GM21360 (cell line): ENCODE measurements at regions not wholly inside any gene's neighbourhood (a gene's known extent, or its start where the extent isn't known, plus 50 kb on each side); places are given as distances from the start of the nearest gene placed in this dataset.
"Not testable (repeated sequence)": the region's sequence is repeated elsewhere in the genome, so short reads cannot be mapped to it uniquely, and the experiment has no call there.

Source experiments
- ATAC-seq: cut with Tn5 transposase; IDR thresholded peaks from one replicate; pipeline ENCODE4 v1.9.1; 2021; ENCODE audit warnings: mild to moderate bottlenecking, moderate library complexity; ENCODE audit not compliant: unreplicated experiment

DNA sequence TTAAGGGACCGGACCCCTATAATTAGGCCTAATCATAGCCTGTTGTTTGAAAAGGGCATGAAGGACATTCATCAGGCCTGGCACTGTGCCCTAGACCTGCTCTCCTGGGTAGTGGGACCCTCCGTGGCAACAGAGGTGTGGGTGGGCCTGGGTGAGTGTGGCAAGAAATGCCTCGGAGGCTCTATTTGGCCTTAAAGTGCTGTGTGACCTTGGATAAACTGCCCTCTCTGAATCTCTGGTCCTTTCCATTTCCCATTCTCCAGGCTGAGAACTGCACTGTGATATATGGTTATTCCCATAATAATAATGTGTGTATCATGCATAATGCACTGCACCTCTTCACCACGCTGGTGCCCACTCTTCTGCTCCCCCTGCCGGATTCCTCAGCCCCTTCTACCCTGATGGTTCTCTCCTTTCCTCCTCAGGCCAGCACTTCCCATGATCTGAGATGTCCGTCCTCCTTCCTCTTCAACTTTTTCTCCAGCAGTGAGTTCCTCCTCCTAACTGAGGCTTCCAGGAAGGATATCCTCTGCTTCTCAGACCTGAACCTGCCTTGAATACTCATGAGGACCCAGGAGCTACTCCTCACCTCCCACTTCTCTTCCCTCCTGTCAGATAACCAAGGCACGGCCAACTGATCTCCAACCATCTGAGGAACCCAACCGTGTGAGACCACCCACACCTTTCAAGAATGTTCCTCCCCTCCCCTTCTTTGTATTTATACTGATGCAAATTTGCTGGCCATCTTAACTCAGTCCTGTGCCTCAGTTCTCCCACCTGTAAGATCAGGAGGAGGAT is 111.0 kb upstream of the PZP start:
- no peak for ATAC-seq

DNA sequence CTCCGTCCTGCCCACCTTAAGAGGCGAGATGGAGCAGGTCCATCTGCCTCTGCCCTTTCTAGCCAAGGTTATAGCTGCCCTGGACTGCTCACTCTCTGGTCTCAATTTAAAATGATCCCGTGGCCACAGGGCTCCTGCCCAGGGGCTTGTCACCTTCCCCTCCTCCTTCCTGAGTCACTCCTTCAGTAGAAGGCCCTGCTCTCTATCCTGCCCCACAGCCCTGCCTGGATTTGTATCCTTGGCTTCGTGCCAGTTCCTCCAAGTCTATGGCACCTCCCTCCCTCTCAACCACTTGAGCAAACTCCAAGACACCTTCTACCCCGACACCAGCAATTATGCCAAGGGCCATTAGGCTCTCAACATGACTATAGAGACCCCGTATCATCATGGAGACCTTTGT is 105.3 kb upstream of the PZP start:
- ATAC-seq: not testable (repeated sequence)

DNA sequence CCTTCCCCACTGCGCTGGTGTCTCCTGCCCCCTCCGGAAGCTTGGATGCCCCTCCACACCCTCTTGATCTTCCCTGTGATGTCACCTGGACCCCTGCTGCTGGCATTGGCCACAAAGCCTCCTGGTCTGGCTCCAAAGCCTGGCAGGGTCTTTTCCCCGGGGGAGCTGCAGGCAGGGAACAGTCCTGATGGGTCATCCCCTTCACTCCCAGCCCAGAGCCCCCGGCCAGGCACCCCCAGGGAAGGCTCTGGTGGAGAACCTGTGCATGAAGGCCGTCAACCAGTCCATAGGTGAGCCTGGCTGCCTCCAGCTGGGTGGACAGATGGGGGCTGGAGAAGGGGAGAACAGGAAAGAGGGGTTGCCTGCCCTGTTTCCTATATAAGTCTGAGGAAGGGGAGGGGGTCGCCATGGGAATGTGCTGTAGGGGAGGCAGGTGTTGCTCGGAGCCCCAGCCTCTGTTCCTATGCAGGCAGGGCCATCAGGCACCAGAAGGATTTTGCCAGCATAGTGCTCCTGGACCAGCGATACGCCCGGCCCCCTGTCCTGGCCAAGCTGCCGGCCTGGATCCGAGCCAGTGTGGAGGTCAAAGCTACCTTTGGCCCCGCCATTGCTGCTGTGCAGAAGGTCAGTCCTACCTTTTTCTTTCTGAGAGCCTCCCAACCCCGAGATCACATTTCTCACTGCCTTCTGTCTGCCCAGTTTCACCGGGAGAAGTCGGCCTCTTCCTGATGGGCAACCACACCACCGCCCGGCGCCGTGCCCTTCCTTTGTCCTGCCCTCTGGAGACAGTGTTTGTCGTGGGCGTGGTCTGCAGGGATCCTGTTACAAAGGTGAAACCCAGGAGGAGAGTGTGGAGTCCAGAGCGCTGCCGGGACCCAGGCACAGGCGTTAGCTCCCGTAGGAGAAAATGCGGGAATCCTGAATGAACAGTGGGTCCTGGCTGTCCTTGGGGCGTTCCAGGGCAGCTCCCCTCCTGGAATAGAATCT is 104.5 kb upstream of the PZP start:
- not testable (repeated sequence) for ATAC-seq

DNA sequence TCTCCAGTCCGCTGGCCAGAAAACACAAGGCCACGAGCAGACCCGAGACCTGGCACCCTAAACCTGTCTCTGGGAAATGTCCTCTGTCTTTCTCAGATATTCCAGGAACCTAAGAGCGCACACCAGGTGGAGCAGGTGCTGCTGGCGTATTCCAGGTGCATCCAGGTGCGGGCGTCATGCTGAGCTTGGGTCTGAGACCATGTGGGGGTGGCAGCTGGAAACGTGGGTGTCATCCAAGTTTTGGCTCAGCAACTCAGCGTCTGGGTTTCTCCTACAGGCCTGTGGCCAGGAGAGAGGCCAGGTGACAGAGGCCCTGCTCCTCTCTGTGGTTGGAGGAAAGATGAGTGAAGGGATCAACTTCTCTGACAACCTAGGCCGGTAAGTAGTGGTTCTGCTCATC is 103.3 kb upstream of the PZP start:
- ATAC-seq: not testable (repeated sequence)

DNA sequence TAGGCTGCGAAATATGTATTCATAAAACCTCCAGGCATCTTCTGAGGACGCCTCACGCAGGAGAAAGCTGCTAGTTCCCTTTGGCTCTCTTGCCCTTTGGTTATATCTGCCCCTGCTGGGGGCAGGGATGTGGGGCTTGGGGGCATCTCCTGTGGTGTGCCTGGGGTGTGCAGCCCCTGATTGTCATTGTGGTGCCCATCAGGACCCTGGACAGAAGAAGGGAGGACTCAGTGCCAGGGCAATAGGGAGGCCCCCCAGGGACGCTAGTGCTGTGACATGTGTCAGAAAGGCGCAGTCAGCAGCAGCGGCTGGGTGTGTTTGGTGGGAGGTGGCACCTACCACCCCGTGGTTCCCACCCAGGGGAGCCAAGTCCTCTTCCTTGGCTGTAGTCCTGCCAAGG is 102.5 kb upstream of the PZP start:
- not testable (repeated sequence) for ATAC-seq

DNA sequence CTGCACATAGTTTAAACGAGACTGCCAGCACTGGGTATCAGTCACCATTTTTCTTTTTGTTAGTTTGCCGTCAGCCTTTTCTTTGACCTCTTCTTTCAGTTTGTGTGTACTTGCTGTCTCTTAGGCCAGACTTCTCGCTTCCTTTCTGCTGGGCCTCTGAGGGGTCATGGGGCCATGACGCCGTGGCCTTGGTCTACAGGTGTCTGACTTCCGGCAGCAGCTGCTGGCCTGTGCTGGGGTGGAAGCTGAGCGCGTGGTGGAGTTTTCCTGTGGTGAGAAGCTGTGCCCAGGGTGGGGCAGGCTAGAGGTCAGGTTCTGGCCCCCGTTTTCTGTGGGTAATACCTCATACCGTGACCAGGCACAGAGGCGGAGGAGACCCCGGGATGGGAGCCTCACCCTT is 101.6 kb upstream of the PZP start:
- ATAC-seq: not testable (repeated sequence)

DNA sequence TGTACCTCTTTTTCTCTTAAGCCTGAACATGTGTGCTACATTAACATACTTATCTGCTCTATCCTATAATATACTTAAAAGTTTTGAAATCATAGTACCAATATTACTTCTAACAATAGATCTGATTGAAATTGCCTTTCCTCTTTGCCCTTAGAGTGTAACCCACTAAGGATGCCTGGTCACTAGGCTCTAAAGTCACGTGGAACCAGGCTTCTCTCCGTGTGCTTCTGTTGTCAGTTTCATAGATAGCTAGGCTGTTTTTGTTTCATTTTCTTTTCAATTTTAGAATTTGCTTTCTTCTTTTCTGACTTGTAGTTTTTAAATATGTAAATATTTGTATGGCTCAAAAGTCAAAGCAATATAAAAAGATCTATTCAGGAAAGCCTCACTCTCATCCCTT is 100.5 kb upstream of the PZP start:
- ATAC-seq: not testable (repeated sequence)

DNA sequence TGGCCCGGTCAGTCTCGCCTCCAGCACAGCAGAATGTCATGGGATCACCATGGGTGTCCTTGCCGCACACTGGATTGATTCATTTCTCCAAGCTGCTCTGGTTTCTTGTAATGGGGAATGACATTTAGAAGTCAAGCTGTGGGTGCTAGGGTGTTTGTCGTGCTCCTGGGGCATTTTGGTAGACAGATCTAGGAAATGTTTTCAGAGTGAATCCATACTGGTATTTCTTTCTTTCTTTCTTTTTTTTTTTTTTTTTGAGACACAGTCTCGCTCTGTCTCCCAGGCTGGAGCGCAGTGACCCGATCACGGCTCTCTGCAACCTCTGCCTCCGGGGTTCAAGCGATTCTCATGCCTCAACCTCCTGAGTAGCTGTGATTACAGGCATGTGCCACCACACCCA is 100.0 kb upstream of the PZP start:
- not testable (repeated sequence) for ATAC-seq

DNA sequence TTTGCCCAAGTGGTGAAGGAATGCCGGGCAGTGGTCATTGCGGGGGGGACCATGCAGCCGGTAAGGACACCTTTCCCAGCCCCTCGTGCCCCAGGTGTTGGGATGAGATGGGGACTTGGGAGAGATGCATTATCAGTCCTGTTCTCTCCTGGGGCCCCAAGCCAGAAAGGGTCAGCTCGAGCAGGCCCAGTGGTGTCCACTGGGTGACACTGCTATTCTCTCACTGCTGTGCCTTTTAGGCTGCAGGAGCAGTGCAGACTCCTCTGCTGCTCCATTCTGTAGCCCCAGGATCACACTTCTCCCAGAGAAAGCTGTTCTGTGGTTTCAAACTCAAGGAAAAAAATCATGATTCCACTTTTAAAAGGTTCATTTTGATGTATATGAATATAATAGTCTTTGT is 99.1 kb upstream of the PZP start:
- ATAC-seq: not testable (repeated sequence)

DNA sequence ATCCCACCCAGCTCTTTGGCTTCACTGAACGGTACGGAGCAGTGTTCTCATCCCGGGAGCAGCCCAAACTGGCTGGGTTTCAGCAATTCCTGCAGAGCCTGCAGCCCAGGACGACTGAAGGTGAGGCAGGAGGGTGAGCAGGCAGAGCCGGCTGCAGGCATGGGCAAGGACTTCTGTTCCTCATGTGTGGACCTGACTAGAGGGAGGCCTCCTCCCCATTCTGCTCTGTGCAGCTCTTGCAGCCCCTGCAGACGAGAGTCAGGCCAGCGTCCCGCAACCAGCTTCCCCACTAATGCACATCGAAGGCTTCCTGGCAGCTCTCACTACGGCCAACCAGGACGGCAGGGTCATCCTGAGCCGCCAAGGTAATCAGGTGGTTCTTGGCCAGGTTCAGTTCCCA is 97.8 kb upstream of the PZP start:
- not testable (repeated sequence) for ATAC-seq

DNA sequence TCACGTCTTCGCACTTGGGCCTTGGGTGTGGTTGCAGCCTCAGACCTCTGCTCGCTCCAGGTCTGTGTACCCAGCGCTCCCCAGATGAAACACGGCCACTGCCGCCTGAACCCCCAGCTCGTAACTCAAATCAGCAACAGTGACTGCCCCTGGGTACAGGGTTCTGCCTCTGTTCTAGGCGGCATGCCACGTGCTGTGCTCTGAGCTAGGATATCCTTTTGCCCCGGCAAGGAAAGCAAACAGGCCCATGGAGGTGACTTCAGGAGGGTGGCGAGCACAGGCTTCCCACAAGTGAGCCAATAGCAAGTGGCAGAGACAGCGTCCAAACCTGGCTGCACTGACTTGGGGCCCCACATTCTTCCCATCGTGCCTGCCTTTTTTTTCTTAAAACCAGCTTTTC is 96.3 kb upstream of the PZP start:
- not testable (repeated sequence) for ATAC-seq

DNA sequence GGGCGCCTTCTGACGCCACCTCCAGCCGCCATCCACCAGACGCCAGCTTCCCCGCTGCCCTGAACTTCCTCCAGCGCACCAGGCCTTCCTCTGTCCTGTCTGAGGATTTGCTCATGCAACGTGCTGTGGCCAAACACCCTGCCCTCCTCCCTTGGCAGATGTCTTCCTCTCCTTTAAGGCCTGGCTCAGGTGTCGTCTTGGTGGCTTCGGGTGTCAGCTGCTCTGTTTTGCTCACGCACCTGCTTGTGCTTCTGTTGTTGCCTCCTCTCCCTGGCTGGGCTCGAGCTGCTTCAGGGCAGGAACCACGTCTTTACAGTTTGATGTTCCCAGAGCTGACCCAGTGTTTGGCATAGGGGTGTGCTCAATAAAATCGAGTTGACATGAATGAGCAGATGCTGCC is 87.7 kb upstream of the PZP start:
- ATAC-seq: not testable (repeated sequence)

DNA sequence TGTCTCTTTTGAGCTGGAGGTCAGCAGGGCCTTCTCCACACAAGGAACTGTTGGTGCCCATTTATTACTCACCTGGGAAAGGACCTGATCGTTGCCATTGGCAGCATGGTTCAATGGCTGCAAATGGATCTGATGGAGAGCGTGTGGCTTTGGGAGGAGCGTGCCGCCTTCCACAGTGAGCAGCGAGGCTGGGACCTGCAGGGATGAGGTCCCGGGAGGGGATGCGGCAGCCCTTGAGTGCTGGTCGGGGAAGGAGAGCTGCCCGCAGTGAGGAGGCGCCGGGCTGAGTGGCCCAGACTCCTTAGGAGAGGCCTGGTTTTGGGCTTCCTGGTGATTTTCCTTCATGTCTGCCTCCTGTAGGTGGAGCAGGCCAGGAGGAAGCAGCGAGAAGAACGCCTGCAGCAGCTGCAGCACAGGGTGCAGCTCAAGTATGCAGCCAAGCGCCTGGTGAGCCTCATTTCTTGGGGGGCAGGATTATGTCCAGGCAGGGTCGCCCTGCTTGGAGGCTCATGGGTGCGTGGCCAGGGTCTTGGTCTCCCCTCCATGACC is 86.0 kb upstream of the PZP start:
- ATAC-seq: not testable (repeated sequence)

DNA sequence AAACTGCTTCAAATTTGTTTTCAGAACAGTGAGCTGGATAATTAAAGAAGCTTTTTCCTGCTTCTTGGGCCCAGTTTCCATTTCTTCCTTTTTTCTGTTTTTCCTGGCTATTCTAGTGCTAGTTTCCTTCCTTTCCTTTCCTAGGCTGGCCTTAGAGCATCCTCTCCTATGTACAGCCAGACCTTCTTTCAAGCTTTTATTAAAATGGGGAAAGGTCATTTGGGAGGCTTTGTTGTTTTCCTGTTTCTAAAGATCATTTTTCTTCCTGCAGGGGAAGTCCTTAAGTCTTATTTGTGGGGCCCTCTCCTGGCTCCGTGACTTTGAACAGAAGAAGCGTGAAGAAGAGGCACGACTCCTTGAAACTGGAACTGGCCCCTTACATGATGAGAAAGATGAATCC is 85.2 kb upstream of the PZP start:
- ATAC-seq: not testable (repeated sequence)

DNA sequence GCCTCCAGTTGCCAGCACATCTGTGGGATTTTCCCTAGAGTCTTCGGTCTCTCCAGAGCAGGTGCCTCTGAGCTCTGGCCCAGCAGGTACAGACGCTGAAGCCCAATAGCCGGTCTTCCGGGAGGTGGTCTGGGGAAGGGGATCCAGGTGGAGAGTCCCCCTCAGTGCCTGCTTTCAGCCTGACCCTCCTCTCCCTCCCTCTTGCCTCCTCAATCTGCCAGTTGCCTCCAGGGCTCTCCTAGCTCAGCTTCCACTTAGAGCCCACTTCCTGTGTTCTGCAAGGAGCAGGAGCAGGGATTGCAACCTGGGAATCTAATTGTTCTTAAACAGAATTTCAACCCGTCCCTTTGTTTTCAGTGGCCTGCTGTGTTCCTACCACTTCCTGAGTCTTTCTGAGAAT is 81.8 kb upstream of the PZP start:
- not testable (repeated sequence) for ATAC-seq

DNA sequence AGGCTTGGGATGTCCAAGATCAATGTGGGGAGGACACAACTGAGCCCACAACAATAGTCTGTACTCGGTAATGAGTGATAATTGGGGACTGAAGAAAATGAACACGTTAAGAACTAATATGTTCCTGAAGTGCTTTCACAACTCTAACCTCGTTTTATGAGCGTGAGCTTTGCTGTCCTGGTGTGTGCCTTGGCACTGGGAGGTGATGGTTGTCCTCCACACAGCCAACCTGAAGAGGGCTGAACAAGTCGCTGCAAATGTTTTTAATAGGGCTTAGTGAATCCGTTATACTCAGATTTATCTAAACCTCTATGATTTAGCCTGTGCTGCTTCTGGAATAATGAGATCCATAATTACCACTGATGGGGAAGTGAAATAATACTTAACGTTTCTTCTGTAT is 76.5 kb upstream of the PZP start:
- ATAC-seq: not testable (repeated sequence)

DNA sequence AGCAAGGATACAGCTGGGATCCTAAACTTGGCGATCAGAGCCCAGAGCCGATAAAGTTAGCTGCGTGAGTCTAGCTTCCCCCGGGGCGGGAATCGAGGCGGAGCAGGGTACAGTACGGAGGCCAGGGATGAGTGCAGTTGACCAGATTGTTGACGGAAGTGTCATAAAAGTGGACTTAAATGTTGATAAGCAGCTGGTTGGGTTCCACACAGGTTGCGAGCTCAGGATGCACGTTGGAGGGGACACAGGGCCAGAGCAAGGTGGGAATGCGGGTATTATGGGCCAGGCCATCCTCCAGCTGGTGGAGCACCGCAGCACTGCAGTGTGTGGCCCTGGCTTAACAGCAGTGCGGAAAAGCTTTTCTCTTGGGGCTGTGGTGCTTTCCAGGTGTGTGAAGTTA is 76.0 kb upstream of the PZP start:
- peak; percentile 46 for ATAC-seq

DNA sequence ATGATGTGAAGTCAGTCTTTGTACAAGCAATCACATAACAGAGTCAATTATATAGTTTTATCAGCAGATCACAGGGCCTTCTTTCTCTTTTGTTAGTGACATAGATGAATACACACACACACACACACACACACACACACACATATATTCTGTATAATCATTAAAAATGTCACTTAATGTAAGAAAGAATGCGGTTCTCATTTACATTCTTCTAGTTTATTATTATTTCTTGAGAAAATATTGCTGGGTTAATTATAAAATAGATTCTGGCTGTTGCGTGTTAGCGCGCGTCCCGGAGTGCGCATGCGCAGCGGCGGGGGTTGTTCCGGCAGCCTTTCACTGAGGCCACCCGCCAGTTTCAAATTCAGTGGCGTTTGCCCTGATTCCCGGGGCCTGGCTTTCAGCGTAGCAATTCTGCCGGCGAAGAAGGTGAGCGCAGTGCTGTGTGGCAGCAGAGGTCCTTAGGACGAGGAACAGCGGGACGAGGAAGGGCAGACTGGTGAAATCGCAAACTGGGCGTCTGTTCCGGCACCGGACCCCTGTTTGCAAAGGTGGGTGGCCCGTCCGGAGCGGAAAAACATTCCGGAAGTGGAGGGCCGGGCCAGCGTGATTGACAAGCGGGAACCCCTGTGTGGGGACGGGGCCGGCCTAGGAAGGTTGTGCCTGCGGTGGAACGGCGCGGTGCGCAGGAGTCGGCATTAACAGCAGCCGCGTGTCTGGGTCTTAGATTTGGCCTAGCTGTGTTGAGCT is 75.3 kb upstream of the PZP start:
- ATAC-seq: peak; percentile 67

DNA sequence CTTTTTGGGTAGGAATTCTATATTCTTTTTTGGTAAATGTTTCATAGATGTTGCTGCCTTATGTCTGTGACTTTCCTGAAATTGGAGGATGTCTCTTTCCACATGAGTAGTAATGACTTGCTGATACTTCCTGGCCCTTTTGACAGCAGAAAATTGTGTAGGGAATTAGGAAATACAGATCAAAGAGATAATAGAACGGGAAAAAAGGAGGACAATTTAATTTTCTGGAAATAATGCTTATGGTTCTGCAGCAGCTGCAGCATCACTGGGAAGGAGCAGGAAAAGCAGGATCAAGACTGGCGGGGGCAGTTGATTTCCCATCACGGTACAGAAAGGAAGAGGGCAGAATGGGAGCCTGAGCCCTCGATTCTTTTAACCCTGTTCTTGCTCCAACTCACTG is 68.8 kb upstream of the PZP start:
- ATAC-seq: no peak

DNA sequence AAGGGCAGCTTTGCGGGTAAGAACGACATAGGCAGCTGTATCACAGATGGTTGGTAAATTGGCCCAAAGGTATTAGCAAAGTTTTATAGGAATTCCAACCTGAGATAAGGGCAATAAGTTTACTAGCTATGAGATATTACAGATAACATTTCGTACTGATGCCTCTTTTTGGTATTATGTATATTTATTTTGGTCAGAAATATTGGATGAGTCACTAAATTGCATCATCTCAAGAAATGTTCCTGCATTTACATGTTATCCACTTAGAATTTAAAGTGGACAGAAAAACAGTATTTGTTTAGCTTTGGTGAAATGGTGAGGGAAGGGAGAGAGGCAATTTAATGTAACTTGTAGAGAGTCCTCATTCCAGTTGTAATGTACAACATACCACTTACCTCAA is 65.1 kb upstream of the PZP start:
- no peak for ATAC-seq

DNA sequence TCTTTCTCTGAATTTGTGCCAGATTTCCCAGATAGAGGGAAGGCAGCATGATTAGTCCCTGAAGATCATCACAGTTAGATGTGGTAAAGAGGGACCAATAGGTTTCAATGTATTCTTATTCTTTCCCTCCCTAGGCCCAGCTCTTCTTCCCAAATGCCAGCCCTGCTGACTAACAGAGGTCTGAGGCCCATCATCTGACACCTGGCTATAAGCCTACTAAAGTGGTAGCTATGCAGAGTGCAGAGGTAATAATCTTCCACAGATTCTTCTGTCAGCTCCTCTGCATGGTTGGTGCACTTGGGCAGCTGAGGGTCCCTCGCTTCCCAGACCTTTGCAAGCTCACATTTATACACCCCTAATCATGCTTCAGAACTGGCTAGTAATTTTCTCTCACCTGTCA is 63.7 kb upstream of the PZP start:
- no peak for ATAC-seq
